Activated CD8-positive, alpha-beta T cell treated with anti-CD3 and anti-CD28 coated beads for 36 hours (primary cell): ENCODE measurements at regions not wholly inside any gene's neighbourhood (a gene's known extent, or its start where the extent isn't known, plus 50 kb on each side); places are given as distances from the start of the nearest gene placed in this dataset.

Experiments
- ATAC-seq: fragments of 200-7000 bp; cut with Tn5 transposase; one replicate; pipeline ENCODE4 v1.10.0; 2021; ENCODE audit warnings: mild to moderate bottlenecking, moderate library complexity
- CTCF ChIA-PET: fragments of 350-600 bp; sonication (Branson Sonifier 250); formaldehyde crosslinking; loops from one replicate; lab custom pipeline; 2021; ENCODE audit warnings: antibody characterized with exemption; lab: Charles Lee
- POLR2A ChIA-PET: fragments of 350-600 bp; sonication (Branson Sonifier 250); formaldehyde crosslinking; loops from one replicate; lab custom pipeline; 2021; ENCODE audit warnings: antibody characterized with exemption; lab: Charles Lee
- DNase-seq: peaks from one replicate; pipeline ENCODE4 v3.0.0-alpha.2; 2020
- H3K27ac Mint-ChIP-seq: one replicate; pipeline ENCODE4 v1.8.0; 2021; ENCODE audit warnings: mild to moderate bottlenecking, mixed read lengths
- H3K27me3 Mint-ChIP-seq: one replicate; pipeline ENCODE4 v1.8.0; 2021; ENCODE audit warnings: mixed read lengths
- H3K36me3 Mint-ChIP-seq: one replicate; pipeline ENCODE4 v1.8.0; 2021; ENCODE audit warnings: low read depth, mixed read lengths
- H3K4me1 Mint-ChIP-seq: one replicate; pipeline ENCODE4 v1.8.0; 2021; ENCODE audit warnings: low read depth, mixed read lengths
- H3K4me3 Mint-ChIP-seq: one replicate; pipeline ENCODE4 v1.8.0; 2021; ENCODE audit warnings: mild to moderate bottlenecking, moderate library complexity, mixed read lengths
- H3K9me3 Mint-ChIP-seq: one replicate; pipeline ENCODE4 v1.8.0; 2021; ENCODE audit warnings: mixed read lengths
- intact Hi-C: fragments of 100-400 bp; cut with micrococcal nuclease; formaldehyde crosslinking; loops from one replicate; pipeline ENCODE4 v1.10.0; 2022
- TF ChIP-seq, protein P1 (sequence below): fragments of 200-600 bp; IDR thresholded peaks from one replicate; pipeline ENCODE4 v1.8.0; 2022; ENCODE audit warnings: antibody characterized with exemption, mild to moderate bottlenecking

GRCh38 chr17:69999253-69999652, 75.8 kb upstream of the KCNJ16 start:
- Mint-ChIP-seq H3K27me3 (peaks cover 2% of the 10 kb centered on the region), H3K4me3 (no peak overlapping the region), H3K4me1 (no peaks in the 10 kb centered on the region), H3K9me3 (no peaks in the 10 kb centered on the region), H3K36me3 (no peaks in the 10 kb centered on the region), H3K27ac (no peak overlapping the region)
- TF ChIP-seq, protein P1, sequence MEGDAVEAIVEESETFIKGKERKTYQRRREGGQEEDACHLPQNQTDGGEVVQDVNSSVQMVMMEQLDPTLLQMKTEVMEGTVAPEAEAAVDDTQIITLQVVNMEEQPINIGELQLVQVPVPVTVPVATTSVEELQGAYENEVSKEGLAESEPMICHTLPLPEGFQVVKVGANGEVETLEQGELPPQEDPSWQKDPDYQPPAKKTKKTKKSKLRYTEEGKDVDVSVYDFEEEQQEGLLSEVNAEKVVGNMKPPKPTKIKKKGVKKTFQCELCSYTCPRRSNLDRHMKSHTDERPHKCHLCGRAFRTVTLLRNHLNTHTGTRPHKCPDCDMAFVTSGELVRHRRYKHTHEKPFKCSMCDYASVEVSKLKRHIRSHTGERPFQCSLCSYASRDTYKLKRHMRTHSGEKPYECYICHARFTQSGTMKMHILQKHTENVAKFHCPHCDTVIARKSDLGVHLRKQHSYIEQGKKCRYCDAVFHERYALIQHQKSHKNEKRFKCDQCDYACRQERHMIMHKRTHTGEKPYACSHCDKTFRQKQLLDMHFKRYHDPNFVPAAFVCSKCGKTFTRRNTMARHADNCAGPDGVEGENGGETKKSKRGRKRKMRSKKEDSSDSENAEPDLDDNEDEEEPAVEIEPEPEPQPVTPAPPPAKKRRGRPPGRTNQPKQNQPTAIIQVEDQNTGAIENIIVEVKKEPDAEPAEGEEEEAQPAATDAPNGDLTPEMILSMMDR, result no peak
- CTCF ChIA-PET, result no interaction called here
- DNase-seq (no peak), ATAC-seq (no peak)
- intact Hi-C loops, result loop anchor here (5.0 kb wide), 1 partner anchor 422 kb away; no protein-coding TSS in a partner anchor
- POLR2A ChIA-PET, result no interaction called here

DNA sequence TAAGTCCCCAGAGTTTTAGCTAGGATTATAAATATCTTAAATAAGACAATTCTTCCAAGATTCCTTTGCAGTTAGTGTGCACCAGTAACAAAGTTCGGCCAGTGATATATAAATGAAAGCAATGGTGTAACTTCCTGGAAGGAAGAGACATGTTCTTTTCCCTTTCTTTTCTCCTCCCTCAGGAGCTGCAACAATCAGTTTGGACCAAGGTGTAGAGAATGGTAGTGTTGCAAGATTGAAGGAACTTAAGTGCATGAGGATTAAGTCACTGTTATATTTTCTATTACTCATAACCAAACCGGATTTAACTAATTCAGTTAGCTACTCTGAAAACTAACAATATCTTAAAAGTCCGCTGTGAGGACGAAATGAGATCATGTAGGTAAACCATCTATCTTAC, 68.9 kb upstream of the KCNJ16 start:
- POLR2A ChIA-PET, result no interaction called here
- DNase-seq (no peak), ATAC-seq (no peak)
- H3K27ac Mint-ChIP-seq, result no peak overlapping the region
- no peaks in the 10 kb centered on the region for H3K27me3 Mint-ChIP-seq
- CTCF ChIA-PET, result no interaction called here
- intact Hi-C loops, result no loop called here
- H3K36me3 Mint-ChIP-seq, result no peaks in the 10 kb centered on the region
- no peaks in the 10 kb centered on the region for H3K9me3 Mint-ChIP-seq
- H3K4me3 Mint-ChIP-seq, result no peak overlapping the region
- no peaks in the 10 kb centered on the region for H3K4me1 Mint-ChIP-seq
- TF ChIP-seq, protein P1, result no peak

DNA sequence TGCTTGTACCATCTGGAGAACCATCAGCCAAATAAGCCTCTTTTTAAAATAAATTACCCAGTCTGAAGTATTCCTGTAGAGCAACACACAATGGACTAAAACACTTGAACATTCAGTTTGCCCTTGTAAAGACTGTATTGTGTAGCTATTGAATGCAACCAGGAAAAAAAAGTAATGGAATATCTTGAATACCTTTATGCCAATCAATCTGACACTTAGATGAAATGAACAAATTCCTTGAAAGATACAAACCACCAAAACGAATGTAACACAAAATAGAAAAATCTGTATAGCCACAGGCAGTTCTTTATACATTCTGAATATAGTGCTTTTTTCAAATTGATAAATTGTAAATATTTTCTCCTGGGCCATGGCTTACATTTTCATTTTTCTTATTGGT, 63.3 kb upstream of the KCNJ16 start:
- intact Hi-C loops, result no loop called here
- H3K27me3 Mint-ChIP-seq, result peaks cover 1% of the 10 kb centered on the region
- no peak overlapping the region for H3K27ac Mint-ChIP-seq
- H3K4me1 Mint-ChIP-seq, result no peaks in the 10 kb centered on the region
- ChIA-PET POLR2A (no interaction called here), CTCF (no interaction called here)
- no peak overlapping the region for H3K4me3 Mint-ChIP-seq
- no peaks in the 10 kb centered on the region for H3K9me3 Mint-ChIP-seq
- H3K36me3 Mint-ChIP-seq, result no peaks in the 10 kb centered on the region
- ATAC-seq, result no peak
- TF ChIP-seq, protein P1, result no peak
- DNase-seq, result no peak

- TF ChIP-seq, protein P1, result no peak
- Mint-ChIP-seq H3K27ac (no peak overlapping the region), H3K9me3 (no peaks in the 10 kb centered on the region), H3K27me3 (peaks cover 1% of the 10 kb centered on the region), H3K4me1 (no peaks in the 10 kb centered on the region), H3K4me3 (no peak overlapping the region), H3K36me3 (no peaks in the 10 kb centered on the region)
- intact Hi-C loops, result no loop called here
- DNase-seq (no peak), ATAC-seq (no peak)
- CTCF ChIA-PET, result no interaction called here
- POLR2A ChIA-PET, result no interaction called here
Observed at GRCh38 chr17:70013911-70014310, 61.1 kb upstream of the KCNJ16 start.

- intact Hi-C loops, result no loop called here
- Mint-ChIP-seq H3K27ac (no peak overlapping the region), H3K4me3 (no peak overlapping the region), H3K9me3 (no peaks in the 10 kb centered on the region), H3K27me3 (peaks cover 1% of the 10 kb centered on the region), H3K36me3 (no peaks in the 10 kb centered on the region), H3K4me1 (no peaks in the 10 kb centered on the region)
- ChIA-PET POLR2A (no interaction called here), CTCF (no interaction called here)
- no peak for DNase-seq
- no peak for ATAC-seq
- TF ChIP-seq, protein P1, result no peak
Observed at GRCh38 chr17:70017112-70017511, 57.9 kb upstream of the KCNJ16 start.
